Ishikawa (cell line): ENCODE measurements at regions not wholly inside any gene's neighbourhood (a gene's known extent, or its start where the extent isn't known, plus 50 kb on each side); places are given as distances from the start of the nearest gene placed in this dataset.

Experiments used
- CEBPB ChIP-seq: IDR thresholded peaks from 2 replicates; pipeline ENCODE4 v1.6.1; 2012
- CREB1 ChIP-seq: IDR thresholded peaks from 2 replicates; pipeline ENCODE4 v1.6.1; 2012; ENCODE audit warnings: low read depth
- EGR1 ChIP-seq: IDR thresholded peaks from 2 replicates; pipeline ENCODE4 v1.6.1; 2012
- EP300 ChIP-seq: IDR thresholded peaks from 2 replicates; pipeline ENCODE4 v1.6.1; 2012; ENCODE audit warnings: borderline replicate concordance
- FOXM1 ChIP-seq: IDR thresholded peaks from 2 replicates; pipeline ENCODE4 v1.6.1; 2012; ENCODE audit warnings: low read depth, borderline replicate concordance
- NFIC ChIP-seq: IDR thresholded peaks from 2 replicates; pipeline ENCODE4 v1.6.1; 2012
- RAD21 ChIP-seq: IDR thresholded peaks from 2 replicates; pipeline ENCODE4 v1.6.1; 2012; ENCODE audit warnings: low read depth
- TAF1 ChIP-seq: IDR thresholded peaks from 2 replicates; pipeline ENCODE4 v1.6.1; 2012; ENCODE audit warnings: low read depth, mild to moderate bottlenecking
- TCF12 ChIP-seq: IDR thresholded peaks from 2 replicates; pipeline ENCODE4 v1.6.1; 2012; ENCODE audit warnings: low read depth
- TEAD4 ChIP-seq: IDR thresholded peaks from 2 replicates; pipeline ENCODE4 v1.6.1; 2012
- YY1 ChIP-seq: IDR thresholded peaks from 2 replicates; pipeline ENCODE4 v1.6.1; 2012; ENCODE audit warnings: low read depth
- ZBTB7A ChIP-seq: IDR thresholded peaks from 2 replicates; pipeline ENCODE4 v1.6.1; 2012; ENCODE audit warnings: low read depth
- TF ChIP-seq, protein P1 (sequence below): IDR thresholded peaks from 2 replicates; pipeline ENCODE4 v1.6.1; 2012; ENCODE audit warnings: low read depth, mild to moderate bottlenecking
- TF ChIP-seq, protein P2 (sequence below): IDR thresholded peaks from 2 replicates; pipeline ENCODE4 v1.6.1; 2012
- TF ChIP-seq, protein P3 (sequence below): IDR thresholded peaks from 2 replicates; pipeline ENCODE4 v1.6.1; 2012

DNA sequence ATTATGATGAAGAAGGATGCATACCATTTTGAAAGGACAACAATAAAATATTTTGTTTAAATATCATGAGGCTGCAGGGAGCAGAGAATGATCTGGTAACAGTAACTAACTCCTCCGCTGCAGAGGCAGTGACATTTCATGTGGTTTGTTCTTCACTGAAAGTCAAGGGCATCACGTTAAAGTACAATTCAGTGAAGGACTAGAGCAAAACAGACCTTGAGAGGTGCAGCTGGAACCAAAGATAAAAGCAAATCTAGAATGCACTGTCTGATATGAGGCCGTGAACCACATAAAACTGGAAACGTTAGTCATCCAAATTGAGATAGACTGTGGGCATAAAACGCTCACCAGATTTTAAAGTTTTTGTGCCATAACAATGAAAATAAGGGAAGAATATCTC, 522.9 kb upstream of the TNP1 start:
- TF ChIP-seq, protein P1, sequence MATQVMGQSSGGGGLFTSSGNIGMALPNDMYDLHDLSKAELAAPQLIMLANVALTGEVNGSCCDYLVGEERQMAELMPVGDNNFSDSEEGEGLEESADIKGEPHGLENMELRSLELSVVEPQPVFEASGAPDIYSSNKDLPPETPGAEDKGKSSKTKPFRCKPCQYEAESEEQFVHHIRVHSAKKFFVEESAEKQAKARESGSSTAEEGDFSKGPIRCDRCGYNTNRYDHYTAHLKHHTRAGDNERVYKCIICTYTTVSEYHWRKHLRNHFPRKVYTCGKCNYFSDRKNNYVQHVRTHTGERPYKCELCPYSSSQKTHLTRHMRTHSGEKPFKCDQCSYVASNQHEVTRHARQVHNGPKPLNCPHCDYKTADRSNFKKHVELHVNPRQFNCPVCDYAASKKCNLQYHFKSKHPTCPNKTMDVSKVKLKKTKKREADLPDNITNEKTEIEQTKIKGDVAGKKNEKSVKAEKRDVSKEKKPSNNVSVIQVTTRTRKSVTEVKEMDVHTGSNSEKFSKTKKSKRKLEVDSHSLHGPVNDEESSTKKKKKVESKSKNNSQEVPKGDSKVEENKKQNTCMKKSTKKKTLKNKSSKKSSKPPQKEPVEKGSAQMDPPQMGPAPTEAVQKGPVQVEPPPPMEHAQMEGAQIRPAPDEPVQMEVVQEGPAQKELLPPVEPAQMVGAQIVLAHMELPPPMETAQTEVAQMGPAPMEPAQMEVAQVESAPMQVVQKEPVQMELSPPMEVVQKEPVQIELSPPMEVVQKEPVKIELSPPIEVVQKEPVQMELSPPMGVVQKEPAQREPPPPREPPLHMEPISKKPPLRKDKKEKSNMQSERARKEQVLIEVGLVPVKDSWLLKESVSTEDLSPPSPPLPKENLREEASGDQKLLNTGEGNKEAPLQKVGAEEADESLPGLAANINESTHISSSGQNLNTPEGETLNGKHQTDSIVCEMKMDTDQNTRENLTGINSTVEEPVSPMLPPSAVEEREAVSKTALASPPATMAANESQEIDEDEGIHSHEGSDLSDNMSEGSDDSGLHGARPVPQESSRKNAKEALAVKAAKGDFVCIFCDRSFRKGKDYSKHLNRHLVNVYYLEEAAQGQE: no peak
- no peak for TF ChIP-seq ZBTB7A

DNA sequence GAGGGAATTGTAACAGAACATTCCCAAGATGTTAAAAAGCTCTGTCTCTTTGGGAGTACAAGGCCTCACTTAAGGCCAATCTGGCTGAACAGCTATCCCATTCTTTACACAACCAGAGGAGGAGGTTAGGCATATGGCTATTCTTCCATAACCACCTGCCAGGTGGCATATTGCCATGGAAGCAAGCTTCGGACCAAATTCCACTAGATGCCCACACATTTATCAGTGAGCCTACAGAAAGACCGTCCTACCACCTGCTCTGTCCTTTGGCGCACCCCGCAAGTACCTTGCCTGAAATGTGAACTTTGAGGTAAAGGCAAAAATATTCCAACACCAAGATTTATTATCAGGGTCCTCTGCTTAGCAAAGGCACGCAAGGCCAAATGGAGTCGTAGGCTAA, 519.9 kb upstream of the TNP1 start:
- TF ChIP-seq TEAD4: no peak
- no peak for TF ChIP-seq EP300
- TF ChIP-seq CREB1: no peak

DNA sequence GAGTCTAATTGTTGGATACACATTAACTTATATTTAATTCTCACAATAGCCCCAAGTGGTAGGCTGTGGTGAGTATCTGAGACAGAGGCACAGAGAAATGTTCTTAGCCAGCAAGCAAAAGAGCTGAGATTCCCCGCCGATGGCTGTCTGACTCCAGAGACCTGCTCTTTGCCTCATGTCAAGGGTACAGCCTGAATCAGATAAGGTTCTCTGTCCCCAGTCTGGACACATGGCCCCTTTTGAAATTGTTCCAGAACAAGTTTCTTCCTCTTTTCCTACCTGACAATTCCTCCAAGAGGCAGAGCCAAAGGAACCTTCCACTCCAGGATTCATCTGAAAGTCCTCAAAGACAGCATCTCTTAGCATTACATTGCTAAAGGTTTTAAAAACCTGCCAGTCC, 512.9 kb upstream of the TNP1 start:
- TF ChIP-seq NFIC (no peak), CEBPB (no peak), TEAD4 (no peak), ZBTB7A (no peak), TCF12 (no peak), EGR1 (no peak), EP300 (no peak), CREB1 (no peak), YY1 (no peak), TAF1 (no peak), FOXM1 (no peak), RAD21 (no peak)
- TF ChIP-seq, protein P2, sequence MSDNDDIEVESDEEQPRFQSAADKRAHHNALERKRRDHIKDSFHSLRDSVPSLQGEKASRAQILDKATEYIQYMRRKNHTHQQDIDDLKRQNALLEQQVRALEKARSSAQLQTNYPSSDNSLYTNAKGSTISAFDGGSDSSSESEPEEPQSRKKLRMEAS: no peak
- TF ChIP-seq, protein P1: no peak
- TF ChIP-seq, protein P3, sequence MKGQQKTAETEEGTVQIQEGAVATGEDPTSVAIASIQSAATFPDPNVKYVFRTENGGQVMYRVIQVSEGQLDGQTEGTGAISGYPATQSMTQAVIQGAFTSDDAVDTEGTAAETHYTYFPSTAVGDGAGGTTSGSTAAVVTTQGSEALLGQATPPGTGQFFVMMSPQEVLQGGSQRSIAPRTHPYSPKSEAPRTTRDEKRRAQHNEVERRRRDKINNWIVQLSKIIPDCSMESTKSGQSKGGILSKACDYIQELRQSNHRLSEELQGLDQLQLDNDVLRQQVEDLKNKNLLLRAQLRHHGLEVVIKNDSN: no peak

DNA sequence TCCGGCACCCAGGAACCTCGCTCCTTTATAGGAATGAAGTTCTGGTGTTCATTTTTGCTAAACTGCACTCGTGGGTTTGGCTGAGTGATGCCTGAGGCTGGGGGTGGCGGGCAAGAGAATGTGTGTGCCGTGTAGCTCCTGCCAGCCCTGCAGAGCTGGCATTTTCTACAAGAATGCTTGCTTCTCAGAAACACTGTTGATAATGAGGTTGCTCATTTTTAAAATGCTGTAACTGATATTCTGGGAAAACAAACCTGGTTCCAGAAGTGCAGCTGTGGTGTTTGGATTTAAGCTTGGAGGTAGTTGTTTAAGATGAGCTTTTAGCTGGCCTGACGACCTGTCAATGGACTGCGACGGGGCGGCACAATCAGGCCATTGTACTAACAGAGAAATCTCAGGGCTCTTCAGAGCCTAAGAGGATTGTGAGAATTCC, 511.9 kb upstream of the TNP1 start:
- TF ChIP-seq FOXM1: no peak
- TF ChIP-seq CREB1: no peak
- TF ChIP-seq, protein P3: no peak
- no peak for TF ChIP-seq EGR1
- TF ChIP-seq EP300: no peak
- no peak for TF ChIP-seq YY1
- TF ChIP-seq, protein P2: no peak
- TF ChIP-seq TCF12: no peak

DNA sequence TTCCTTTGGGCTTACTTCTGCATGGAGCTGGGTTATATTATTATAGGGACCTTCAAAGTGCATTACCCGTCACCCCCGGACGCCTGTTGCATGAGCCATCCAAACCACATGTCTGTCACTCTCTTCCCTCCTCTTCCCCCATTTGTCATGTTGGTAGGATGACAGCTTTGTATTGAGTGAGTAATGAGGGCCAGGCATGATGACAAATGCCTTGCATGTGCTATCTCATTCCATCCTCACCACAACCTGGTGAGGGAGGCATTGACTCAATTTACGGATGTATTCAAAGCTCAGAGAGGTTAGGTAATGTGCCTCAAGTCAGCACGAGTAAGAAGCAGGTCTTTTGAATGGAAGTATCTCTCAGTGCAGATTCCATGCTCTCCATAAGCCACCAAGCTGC, 510.5 kb upstream of the TNP1 start:
- TF ChIP-seq TAF1 (no peak), ZBTB7A (no peak), RAD21 (no peak), TEAD4 (no peak), CEBPB (no peak), NFIC (no peak)

DNA sequence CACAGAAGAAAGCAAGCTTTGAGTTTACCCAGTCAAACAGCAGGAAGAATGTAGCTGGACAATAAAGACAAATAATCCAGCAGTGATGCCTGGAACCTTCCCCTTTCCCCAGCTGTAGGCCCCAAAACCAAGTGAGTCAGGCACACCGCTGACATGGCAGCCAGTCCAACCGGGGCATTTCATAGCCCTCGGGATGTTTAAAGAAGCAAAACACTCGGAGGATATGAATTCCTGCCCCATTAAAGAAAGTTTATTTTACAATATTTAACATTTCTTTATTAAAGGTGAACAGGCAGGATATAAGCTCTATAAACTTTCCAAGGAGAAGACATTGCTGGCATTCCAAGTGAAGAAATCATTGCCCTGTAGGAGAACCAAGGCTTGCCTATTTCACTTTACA, 507.6 kb upstream of the TNP1 start:
- TF ChIP-seq FOXM1: no peak
- TF ChIP-seq CREB1: no peak

DNA sequence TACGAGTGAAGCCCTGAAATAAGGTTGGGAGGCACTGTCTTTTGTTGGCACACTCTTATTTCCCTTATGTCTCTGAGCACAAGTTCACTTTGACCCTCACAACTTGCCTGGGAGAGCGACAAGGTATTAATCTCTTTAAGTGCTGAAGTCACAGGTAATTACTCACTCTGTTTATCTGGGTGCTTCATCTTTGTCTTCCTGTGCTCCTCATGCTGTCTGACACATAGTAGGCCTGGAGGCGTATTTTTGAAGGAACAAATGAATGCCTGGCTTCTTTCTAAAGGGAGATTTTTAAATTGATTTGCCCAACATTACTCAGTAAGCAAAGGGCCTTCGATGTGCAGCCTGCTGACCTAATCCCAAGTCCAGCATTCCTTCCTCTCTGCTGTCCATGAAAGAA, 507.1 kb upstream of the TNP1 start:
- no peak for TF ChIP-seq NFIC
- TF ChIP-seq, protein P2: no peak
- no peak for TF ChIP-seq FOXM1
- TF ChIP-seq, protein P3: no peak
- TF ChIP-seq, protein P1: no peak
- no peak for TF ChIP-seq TEAD4
- TF ChIP-seq EGR1: no peak
- no peak for TF ChIP-seq ZBTB7A
- TF ChIP-seq CEBPB: no peak
- no peak for TF ChIP-seq TAF1
- TF ChIP-seq CREB1: no peak
- no peak for TF ChIP-seq EP300
- TF ChIP-seq RAD21: no peak
